ENCODE measurements at regions not wholly inside any gene's neighbourhood (a gene's known extent, or its start where the extent isn't known, plus 50 kb on each side); places are given as distances from the start of the nearest gene placed in this dataset.

- FAIRE-seq (no peak), DNase-seq (no peak)
- intact Hi-C loops (cut with DNase I): no loop called here
- no peak overlapping the region for H3K9ac ChIP-seq (ENCODE audit: low read length in 3 of 3)
- TF ChIP-seq CTCF (IDR thresholded peaks at IDR 0.05; ENCODE audit: borderline replicate concordance, extremely low read depth, insufficient read depth): no peak
- no peaks in the 10 kb centered on the region for H3K27me3 ChIP-seq (ENCODE audit: control insufficient read depth, insufficient read depth, low read length)
- no peak overlapping the region for H3K4me3 ChIP-seq (ENCODE audit: low read length in 3 of 3)
- no peaks in the 10 kb centered on the region for H3K36me3 ChIP-seq (ENCODE audit: control insufficient read depth in 2 of 3, insufficient read depth in 3 of 3, low read length in 3 of 3)
- no peaks in the 10 kb centered on the region for H3K4me1 ChIP-seq (ENCODE audit: control insufficient read depth in 2 of 3, insufficient read depth in 2 of 3, low read depth in 1 of 3, low read length in 3 of 3)
- H3K9me3 ChIP-seq (ENCODE audit: control insufficient read depth in 2 of 3, insufficient read depth in 1 of 3, low read length in 3 of 3): no peaks in the 10 kb centered on the region
- H3K27ac ChIP-seq (ENCODE audit: low read depth in 2 of 2, low read length in 2 of 2): no peak overlapping the region
Measured at GRCh38 chr14:34027130-34027989, 76.5 kb upstream of the EGLN3 start.

GRCh38 chr14:34025325-34026017 lies 74.6 kb upstream of the EGLN3 start:
- no peak for TF ChIP-seq CTCF (IDR thresholded peaks at IDR 0.05; ENCODE audit: borderline replicate concordance, extremely low read depth, insufficient read depth)
- intact Hi-C loops (cut with DNase I): no loop called here
- H3K27me3 ChIP-seq (ENCODE audit: control insufficient read depth, insufficient read depth, low read length): no peaks in the 10 kb centered on the region
- DNase-seq (no peak), FAIRE-seq (no peak)
- H3K27ac ChIP-seq (ENCODE audit: low read depth in 2 of 2, low read length in 2 of 2): no peak overlapping the region
- H3K36me3 ChIP-seq (ENCODE audit: control insufficient read depth in 2 of 3, insufficient read depth in 3 of 3, low read length in 3 of 3): no peaks in the 10 kb centered on the region
- no peak overlapping the region for H3K9ac ChIP-seq (ENCODE audit: low read length in 3 of 3)
- no peaks in the 10 kb centered on the region for H3K9me3 ChIP-seq (ENCODE audit: control insufficient read depth in 2 of 3, insufficient read depth in 1 of 3, low read length in 3 of 3)
- no peaks in the 10 kb centered on the region for H3K4me1 ChIP-seq (ENCODE audit: control insufficient read depth in 2 of 3, insufficient read depth in 2 of 3, low read depth in 1 of 3, low read length in 3 of 3)
- H3K4me3 ChIP-seq (ENCODE audit: low read length in 3 of 3): no peak overlapping the region

GRCh38 chr14:34024768-34025144 lies 73.9 kb upstream of the EGLN3 start:
- no peaks in the 10 kb centered on the region for H3K36me3 ChIP-seq (ENCODE audit: control insufficient read depth in 2 of 3, insufficient read depth in 3 of 3, low read length in 3 of 3)
- H3K4me1 ChIP-seq (ENCODE audit: control insufficient read depth in 2 of 3, insufficient read depth in 2 of 3, low read depth in 1 of 3, low read length in 3 of 3): no peaks in the 10 kb centered on the region
- intact Hi-C loops (cut with DNase I): no loop called here
- no peaks in the 10 kb centered on the region for H3K9me3 ChIP-seq (ENCODE audit: control insufficient read depth in 2 of 3, insufficient read depth in 1 of 3, low read length in 3 of 3)
- DNase-seq (no peak), FAIRE-seq (no peak)
- no peaks in the 10 kb centered on the region for H3K27me3 ChIP-seq (ENCODE audit: control insufficient read depth, insufficient read depth, low read length)
- TF ChIP-seq CTCF (IDR thresholded peaks at IDR 0.05; ENCODE audit: borderline replicate concordance, extremely low read depth, insufficient read depth): no peak
- no peak overlapping the region for H3K27ac ChIP-seq (ENCODE audit: low read depth in 2 of 2, low read length in 2 of 2)
- H3K9ac ChIP-seq (ENCODE audit: low read length in 3 of 3): no peak overlapping the region
- H3K4me3 ChIP-seq (ENCODE audit: low read length in 3 of 3): no peak overlapping the region
